ENCODE measurements at regions not wholly inside any gene's neighbourhood (a gene's known extent, or its start where the extent isn't known, plus 50 kb on each side); places are given as distances from the start of the nearest gene placed in this dataset.
"Not testable (repeated sequence)": the region's sequence is repeated elsewhere in the genome, so short reads cannot be mapped to it uniquely, and the experiment has no call there.

DNA sequence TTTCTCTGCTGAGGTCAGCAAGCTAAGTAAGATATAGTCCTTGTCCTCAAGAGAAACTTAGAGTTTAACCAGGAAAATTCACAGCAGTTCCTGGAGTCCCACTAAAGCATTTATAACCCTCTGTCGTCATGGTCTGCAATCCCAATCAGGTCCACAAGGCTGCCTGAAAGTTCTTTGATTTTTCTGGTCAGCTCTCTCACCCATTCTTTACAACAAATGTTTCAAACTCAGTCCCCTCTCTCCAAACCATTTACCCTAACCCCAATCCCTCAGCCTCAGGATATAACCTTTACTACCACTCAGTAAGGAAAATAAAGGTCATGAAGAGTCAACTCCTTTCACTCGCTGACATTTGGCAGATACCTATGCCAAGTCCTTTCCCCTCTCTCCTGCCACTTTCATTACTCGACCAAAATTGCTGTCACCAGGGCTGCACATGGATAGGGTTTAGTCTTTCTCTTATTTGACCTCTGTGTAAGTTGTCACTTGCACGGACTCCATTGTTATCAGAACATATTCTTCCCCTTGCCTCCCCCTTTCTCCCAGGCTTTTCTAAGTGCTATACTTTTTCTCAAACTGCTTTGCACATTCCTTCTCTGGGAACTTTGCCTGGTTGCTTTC, 936.6 kb downstream of the NR2F1-AS1 start:
- DNase-seq (ENCODE audit: low spot score) = no peak
- no peaks in the 10 kb centered on the region for H3K36me3 Mint-ChIP-seq (ENCODE audit: low read depth)
- peaks cover 4% of the 10 kb centered on the region for H3K9me3 Mint-ChIP-seq
- no peaks in the 10 kb centered on the region for H3K4me1 Mint-ChIP-seq (ENCODE audit: low read depth)
- no peaks in the 10 kb centered on the region for H3K27me3 Mint-ChIP-seq (ENCODE audit: low read depth)
- no peak overlapping the region for H3K4me3 Mint-ChIP-seq
- no peak overlapping the region for H3K27ac Mint-ChIP-seq

DNA sequence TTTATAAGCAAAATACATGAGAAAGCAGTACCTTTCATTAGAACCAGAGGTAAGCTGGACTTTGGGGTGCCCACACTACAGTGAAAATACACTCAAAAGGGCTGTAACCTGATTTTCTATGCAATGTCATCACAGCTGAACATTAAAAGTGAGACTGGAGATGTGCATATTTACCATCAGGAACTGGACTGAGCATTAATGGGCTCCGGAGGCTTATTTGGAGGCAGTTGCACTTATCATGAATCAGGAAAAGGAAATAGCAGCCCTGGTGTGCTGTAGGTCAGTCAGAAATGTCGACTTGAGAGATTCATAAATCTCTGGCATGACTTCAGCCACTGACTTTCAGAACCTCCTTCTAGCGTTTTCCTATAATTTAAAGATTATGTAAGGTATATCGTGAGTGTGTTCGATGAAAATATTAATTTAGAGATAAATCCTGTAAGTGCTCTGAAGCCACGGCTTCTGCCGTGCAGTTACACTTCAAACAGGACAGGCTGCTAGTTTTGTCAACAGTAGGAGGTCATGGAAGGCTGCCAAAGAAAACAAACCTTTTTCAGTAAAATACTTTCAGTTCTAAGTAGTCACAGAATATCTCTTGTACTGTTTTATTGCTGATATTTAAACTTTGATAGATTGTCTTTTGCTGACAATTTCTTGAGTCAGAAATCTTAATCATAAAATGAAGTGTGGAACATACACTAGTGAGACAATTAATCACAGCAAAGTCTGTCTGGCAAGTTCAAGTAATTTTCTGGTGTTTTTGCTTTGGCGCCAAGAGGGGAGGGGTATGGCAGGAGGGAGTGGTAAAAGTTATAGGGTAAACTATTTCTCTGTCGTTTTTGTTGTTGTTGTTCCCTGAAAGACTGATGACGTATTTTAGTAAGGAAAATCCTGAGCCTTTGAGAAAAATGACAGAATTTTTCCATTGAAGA, 939.7 kb downstream of the NR2F1-AS1 start:
- H3K27me3 Mint-ChIP-seq (ENCODE audit: low read depth) = no peaks in the 10 kb centered on the region
- H3K9me3 Mint-ChIP-seq = peaks cover 4% of the 10 kb centered on the region
- H3K27ac Mint-ChIP-seq = no peak overlapping the region
- no peaks in the 10 kb centered on the region for H3K4me1 Mint-ChIP-seq (ENCODE audit: low read depth)
- no peak for DNase-seq (ENCODE audit: low spot score)
- H3K4me3 Mint-ChIP-seq = no peak overlapping the region
- H3K36me3 Mint-ChIP-seq (ENCODE audit: low read depth) = no peaks in the 10 kb centered on the region

DNA sequence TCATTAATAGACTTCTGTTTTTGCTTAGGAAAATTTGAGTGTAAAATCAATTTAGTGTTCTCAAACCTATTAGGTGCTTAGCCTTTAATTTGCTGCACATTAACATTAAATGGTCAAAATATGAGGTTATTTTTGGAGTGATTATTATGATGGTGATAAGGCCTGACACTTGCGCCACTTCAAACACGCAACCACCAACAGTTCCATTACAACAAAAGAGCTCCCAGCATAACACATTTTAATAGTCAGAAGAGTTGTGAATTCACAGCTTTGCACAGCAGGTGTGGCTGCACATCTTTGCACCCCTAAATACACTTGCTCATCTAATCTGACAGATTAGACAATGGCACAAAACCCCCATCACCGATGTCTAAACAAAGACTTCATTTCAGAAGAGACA, 940.7 kb downstream of the NR2F1-AS1 start:
- Mint-ChIP-seq H3K27me3 (ENCODE audit: low read depth) (no peaks in the 10 kb centered on the region), H3K27ac (no peak overlapping the region), H3K4me3 (no peak overlapping the region), H3K9me3 (peaks cover 4% of the 10 kb centered on the region), H3K36me3 (ENCODE audit: low read depth) (no peaks in the 10 kb centered on the region), H3K4me1 (ENCODE audit: low read depth) (no peaks in the 10 kb centered on the region)
- DNase-seq (ENCODE audit: low spot score) = no peak

DNA sequence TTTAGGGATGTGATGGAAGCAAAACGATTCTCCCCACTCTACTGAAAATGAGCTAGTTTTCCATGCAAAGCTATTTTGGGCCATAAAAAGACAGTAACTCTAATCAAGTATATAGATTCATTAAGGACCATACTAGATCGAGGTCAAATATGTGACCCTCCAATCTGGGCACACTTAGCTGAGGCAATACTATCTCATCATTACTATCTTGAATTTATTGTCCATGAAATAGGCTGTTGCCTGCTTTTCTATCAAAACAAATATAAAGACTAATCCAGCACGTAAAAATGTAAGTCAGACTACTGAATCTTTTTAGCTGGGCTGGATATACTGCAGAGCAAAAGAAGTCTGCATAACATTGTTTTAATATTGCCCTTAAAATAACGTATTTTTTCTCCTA, 943.1 kb downstream of the NR2F1-AS1 start:
- Mint-ChIP-seq H3K4me3 (no peak overlapping the region), H3K27ac (no peak overlapping the region), H3K4me1 (ENCODE audit: low read depth) (no peaks in the 10 kb centered on the region), H3K36me3 (ENCODE audit: low read depth) (no peaks in the 10 kb centered on the region), H3K27me3 (ENCODE audit: low read depth) (no peaks in the 10 kb centered on the region), H3K9me3 (peaks cover 11% of the 10 kb centered on the region)
- DNase-seq (ENCODE audit: low spot score) = no peak

DNA sequence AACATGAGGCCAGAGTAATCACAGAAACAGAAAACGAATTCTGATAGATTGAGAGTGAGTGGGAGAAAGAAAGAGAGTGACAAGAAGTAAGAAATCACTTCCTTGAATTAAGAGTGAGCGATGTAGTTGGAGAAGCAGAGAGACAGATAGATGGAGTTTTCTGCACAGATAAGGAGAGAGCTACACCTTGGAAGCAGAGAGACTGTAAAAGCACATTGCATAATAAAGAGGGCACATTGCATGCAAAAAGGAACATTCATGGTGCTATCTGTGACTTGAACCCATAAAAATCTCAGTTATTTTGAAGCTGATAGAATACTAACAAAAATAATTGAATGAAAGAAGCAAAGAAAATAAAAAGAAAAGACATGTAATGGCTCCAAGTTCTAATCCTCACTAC, 943.8 kb downstream of the NR2F1-AS1 start:
- Mint-ChIP-seq H3K4me3 (no peak overlapping the region), H3K36me3 (ENCODE audit: low read depth) (no peaks in the 10 kb centered on the region), H3K4me1 (ENCODE audit: low read depth) (no peaks in the 10 kb centered on the region), H3K27me3 (ENCODE audit: low read depth) (no peaks in the 10 kb centered on the region), H3K27ac (no peak overlapping the region), H3K9me3 (peaks cover 11% of the 10 kb centered on the region)
- no peak for DNase-seq (ENCODE audit: low spot score)

DNA sequence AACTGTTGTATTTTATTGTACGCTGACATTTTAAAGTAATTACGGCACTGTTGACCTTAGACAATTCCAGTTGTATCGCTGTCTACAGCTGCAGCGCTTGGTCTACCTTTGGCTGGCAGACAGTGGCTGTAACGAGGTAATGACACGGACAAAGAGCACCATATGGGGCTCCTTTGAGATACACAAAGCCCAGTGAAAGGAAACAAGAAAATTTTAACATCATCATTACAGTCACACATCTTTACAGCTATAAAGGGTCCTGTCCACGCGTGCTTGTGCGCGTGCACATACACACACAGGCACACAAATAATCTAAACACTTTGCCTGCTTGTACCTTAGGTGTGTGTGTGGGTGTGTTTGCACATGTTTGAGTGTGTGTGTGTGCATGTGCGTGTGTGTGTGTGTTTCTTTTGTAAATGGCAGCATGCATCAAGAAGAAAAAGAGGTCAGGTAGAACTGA, 946.0 kb downstream of the NR2F1-AS1 start:
- no peak overlapping the region for H3K4me3 Mint-ChIP-seq
- H3K27ac Mint-ChIP-seq = no peak overlapping the region
- peaks cover 11% of the 10 kb centered on the region for H3K9me3 Mint-ChIP-seq
- no peak for DNase-seq (ENCODE audit: low spot score)
- no peaks in the 10 kb centered on the region for H3K27me3 Mint-ChIP-seq (ENCODE audit: low read depth)
- no peaks in the 10 kb centered on the region for H3K36me3 Mint-ChIP-seq (ENCODE audit: low read depth)
- no peaks in the 10 kb centered on the region for H3K4me1 Mint-ChIP-seq (ENCODE audit: low read depth)

DNA sequence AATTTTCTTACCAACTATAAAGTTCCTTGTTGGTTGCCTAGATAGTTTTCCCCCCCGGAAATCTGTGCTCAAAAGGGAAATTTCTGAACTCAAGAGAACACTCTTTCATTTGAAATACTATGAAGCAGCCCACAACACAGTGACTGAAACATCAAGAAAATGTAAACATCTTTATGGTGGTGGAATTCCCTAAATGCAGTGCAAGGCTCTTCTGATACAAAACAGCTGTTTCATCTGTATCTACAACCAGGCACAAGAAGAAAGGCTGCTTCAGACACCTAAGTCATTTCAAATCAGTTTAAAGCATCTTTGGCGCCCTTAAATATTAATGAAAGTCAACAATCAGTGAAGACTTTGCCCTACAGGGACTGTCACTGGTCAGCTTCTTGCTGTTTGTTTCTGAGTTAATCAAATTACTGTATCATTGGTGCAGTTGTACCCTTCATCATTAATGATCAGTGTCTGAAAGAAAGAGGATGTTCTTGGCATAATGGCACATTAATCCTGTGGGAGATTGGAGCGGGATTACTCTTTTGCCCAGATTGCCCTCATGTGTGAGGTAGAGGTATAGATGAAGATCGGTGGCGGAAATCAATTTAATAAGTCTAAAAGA, 947.0 kb downstream of the NR2F1-AS1 start:
- Mint-ChIP-seq H3K27me3 (ENCODE audit: low read depth) (no peaks in the 10 kb centered on the region), H3K27ac (no peak overlapping the region), H3K4me1 (ENCODE audit: low read depth) (no peaks in the 10 kb centered on the region), H3K9me3 (peaks cover 18% of the 10 kb centered on the region), H3K4me3 (no peak overlapping the region), H3K36me3 (ENCODE audit: low read depth) (no peaks in the 10 kb centered on the region)
- no peak for DNase-seq (ENCODE audit: low spot score)

DNA sequence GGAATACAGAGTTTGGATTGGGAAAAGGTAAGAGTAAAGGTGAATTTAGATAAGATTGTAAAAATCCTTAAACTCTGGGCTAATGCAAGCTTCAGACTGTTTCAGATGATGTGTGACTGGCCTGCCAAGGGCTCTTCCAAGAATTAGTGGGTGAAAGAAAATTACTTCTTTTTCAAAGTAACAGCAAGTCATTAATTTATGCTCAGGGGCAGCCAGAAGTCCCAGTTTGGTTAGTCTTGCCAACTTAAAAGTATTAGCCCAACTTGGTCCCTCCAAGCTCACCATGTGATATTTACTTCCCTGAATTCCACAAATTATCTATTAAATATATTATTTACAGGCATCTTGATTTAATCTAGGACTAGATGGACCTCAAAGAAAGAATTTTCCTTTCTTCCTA, 947.8 kb downstream of the NR2F1-AS1 start:
- no peaks in the 10 kb centered on the region for H3K4me1 Mint-ChIP-seq (ENCODE audit: low read depth)
- DNase-seq (ENCODE audit: low spot score) = no peak
- no peak overlapping the region for H3K4me3 Mint-ChIP-seq

DNA sequence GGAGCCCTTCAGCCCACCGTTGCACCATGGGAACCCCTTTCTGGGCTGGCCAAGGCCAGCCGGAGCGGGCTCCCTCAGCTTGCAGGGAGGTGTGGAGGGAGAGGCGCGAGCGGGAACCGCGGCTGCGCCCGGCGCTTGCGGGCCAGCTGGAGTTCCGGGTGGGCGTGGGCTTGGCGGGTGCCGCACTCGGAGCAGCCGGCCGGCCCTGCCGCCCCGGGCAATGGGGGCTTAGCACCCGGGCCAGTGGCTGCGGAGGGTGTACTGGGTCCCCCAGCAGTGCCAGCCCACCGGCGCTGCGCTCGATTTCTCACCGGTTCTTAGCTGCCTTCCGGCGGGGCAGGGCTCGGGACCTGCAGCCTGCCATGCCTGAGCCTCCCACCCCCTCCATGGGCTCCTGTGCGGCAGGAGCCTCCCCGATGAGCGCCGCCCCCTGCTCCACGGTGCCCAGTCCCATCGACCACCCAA, 949.8 kb downstream of the NR2F1-AS1 start:
- DNase-seq (ENCODE audit: low spot score); H3K36me3 Mint-ChIP-seq (ENCODE audit: low read depth); H3K27me3 Mint-ChIP-seq (ENCODE audit: low read depth); H3K4me1 Mint-ChIP-seq (ENCODE audit: low read depth); H3K27ac Mint-ChIP-seq; H3K4me3 Mint-ChIP-seq: not testable (repeated sequence)
- peaks cover 21% of the 10 kb centered on the region for H3K9me3 Mint-ChIP-seq

More for the DNA sequence above, 947.8 kb downstream of the NR2F1-AS1 start:
- Mint-ChIP-seq H3K27me3 (ENCODE audit: low read depth) (no peaks in the 10 kb centered on the region), H3K36me3 (ENCODE audit: low read depth) (no peaks in the 10 kb centered on the region), H3K9me3 (peaks cover 25% of the 10 kb centered on the region), H3K27ac (no peak overlapping the region)

DNA sequence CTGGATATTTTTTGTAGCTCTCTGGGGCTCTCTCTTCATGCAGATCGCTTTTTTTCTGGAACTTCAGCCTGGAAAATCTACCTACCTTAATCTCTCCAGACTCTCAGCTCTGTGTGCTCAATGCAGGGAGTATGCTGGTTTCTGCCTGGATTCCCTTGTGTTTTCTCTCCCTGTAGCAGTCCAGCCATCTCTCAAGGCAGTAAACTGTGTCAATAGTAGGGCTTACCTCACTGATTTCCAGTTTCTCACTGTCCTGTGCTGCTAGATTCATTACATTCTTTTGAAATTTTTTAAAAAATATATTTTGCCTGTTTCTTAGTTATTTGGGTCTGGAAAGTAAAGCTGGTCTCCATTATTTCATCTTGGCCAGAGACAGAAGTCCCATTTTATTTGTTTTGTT, 951.4 kb downstream of the NR2F1-AS1 start:
- no peaks in the 10 kb centered on the region for H3K4me1 Mint-ChIP-seq (ENCODE audit: low read depth)
- H3K9me3 Mint-ChIP-seq = peaks cover 18% of the 10 kb centered on the region
- no peaks in the 10 kb centered on the region for H3K36me3 Mint-ChIP-seq (ENCODE audit: low read depth)
- H3K27ac Mint-ChIP-seq = no peak overlapping the region
- H3K27me3 Mint-ChIP-seq (ENCODE audit: low read depth) = no peaks in the 10 kb centered on the region
- no peak overlapping the region for H3K4me3 Mint-ChIP-seq
- no peak for DNase-seq (ENCODE audit: low spot score)

DNA sequence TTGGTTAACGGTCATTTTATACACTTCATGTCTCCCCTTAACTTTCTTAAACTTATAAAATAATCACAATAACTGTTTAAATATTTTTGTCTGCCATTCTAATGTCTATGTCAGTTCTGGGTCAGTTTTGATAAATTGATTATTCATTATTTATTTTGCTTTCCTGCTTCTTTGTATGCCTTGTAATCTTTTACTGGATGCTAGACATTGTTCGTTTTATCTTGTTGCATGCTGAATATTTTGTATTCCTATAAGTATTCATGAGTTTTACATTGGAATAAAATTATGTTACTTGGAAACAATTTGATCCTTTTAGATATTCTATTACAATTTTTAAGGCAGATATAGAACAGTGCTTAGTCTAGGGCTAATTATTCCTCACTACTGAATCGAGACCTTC, 952.0 kb downstream of the NR2F1-AS1 start:
- Mint-ChIP-seq H3K9me3 (peaks cover 14% of the 10 kb centered on the region), H3K36me3 (ENCODE audit: low read depth) (no peaks in the 10 kb centered on the region), H3K4me1 (ENCODE audit: low read depth) (no peaks in the 10 kb centered on the region), H3K27me3 (ENCODE audit: low read depth) (no peaks in the 10 kb centered on the region), H3K4me3 (no peak overlapping the region), H3K27ac (no peak overlapping the region)
- DNase-seq (ENCODE audit: low spot score) = no peak

DNA sequence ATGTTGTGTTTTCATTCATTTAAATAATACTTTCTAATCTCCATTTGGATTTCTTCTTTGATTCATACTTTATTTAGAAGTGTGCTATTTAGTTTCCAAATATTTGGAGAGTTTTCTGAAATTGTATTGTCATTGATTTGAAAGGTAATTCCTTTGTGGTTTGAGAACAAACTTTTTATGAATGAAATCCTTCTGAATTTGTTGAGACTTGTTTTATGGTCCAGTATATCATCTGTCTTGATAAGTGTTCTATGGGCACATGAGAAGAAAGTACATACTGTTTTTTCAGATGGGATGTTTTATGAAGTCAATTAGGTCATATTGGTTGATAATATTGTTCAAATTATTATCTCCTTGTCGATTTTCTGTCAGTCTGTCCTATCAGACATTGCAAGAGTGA, 953.8 kb downstream of the NR2F1-AS1 start:
- Mint-ChIP-seq H3K27me3 (ENCODE audit: low read depth) (no peaks in the 10 kb centered on the region), H3K27ac (no peak overlapping the region), H3K36me3 (ENCODE audit: low read depth) (no peaks in the 10 kb centered on the region), H3K9me3 (peaks cover 14% of the 10 kb centered on the region), H3K4me1 (ENCODE audit: low read depth) (no peaks in the 10 kb centered on the region), H3K4me3 (no peak overlapping the region)
- DNase-seq (ENCODE audit: low spot score) = no peak

DNA sequence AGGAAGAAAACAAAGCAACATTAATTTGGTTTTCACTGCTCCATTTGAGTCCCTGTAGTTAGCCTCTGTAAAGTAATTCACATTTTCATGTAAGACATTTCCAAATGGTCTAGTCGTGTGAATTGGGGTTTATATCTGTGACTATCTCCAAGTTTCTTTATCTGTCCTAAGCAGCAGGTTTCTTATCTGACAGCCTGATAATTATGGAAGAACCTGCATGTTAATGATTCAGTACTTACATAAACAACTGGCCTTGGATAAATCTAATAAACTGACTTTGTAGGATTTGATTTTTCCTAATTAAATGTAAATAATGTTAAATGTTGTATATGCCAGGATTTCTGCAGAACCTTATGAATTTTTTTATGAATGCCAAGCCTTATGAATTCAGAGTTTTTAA, 964.9 kb downstream of the NR2F1-AS1 start:
- Mint-ChIP-seq H3K4me1 (ENCODE audit: low read depth) (no peaks in the 10 kb centered on the region), H3K36me3 (ENCODE audit: low read depth) (no peaks in the 10 kb centered on the region), H3K9me3 (peaks cover 13% of the 10 kb centered on the region), H3K27me3 (ENCODE audit: low read depth) (no peaks in the 10 kb centered on the region), H3K27ac (no peak overlapping the region), H3K4me3 (no peak overlapping the region)
- DNase-seq (ENCODE audit: low spot score) = no peak

DNA sequence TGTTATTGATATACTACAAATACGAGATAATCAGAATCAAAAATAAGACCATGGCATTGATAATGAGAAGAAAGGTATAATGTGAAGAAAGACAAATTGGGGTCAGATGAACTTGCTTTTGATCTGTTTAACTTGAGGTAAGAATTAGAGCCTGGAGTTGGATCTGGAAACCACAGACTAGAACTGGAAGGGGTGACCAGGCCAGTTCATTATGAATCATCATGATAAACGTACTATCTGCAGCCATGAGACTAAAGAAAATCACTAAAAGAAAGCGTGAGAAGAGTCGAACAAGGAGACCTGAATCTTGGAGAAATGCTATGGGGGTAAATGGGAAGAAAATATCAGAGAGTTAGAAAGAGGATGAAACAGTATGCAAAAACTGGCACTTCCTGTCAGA, 967.5 kb downstream of the NR2F1-AS1 start:
- DNase-seq (ENCODE audit: low spot score) = no peak
- no peaks in the 10 kb centered on the region for H3K9me3 Mint-ChIP-seq

More for the DNA sequence above, 967.5 kb downstream of the NR2F1-AS1 start:
- Mint-ChIP-seq H3K36me3 (ENCODE audit: low read depth) (no peaks in the 10 kb centered on the region), H3K4me3 (no peak overlapping the region), H3K27me3 (ENCODE audit: low read depth) (no peaks in the 10 kb centered on the region), H3K4me1 (ENCODE audit: low read depth) (no peaks in the 10 kb centered on the region), H3K27ac (no peak overlapping the region)
